Testis (tissue), 2 donors: ENCODE measurements at regions not wholly inside any gene's neighbourhood (a gene's known extent, or its start where the extent isn't known, plus 50 kb on each side); places are given as distances from the start of the nearest gene placed in this dataset.

Experiments used
- CTCF ChIP-seq, 3 experiments: fragments of 450-650 bp in 2 of 3; fragments of 200-600 bp in 1 of 3; sonication (generic) in 1 of 3; IDR thresholded peaks; one replicate each; pipeline ENCODE4 v1.5.1; 2016 to 2019; ENCODE audit warnings: antibody characterized with exemption in 3 of 3, mild to moderate bottlenecking in 2 of 3, moderate library complexity in 1 of 3
- POLR2A ChIP-seq: fragments of 450-650 bp; IDR thresholded peaks from one replicate; pipeline ENCODE4 v1.6.1; 2017; ENCODE audit warnings: antibody characterized with exemption, mild to moderate bottlenecking, moderate library complexity

GRCh38 chr13:70723732-70724131, 615.5 kb upstream of the KLHL1 start:
- TF ChIP-seq CTCF (IDR thresholded peaks at IDR 0.05) (no peak), POLR2A (no peak)
